Stimulated activated CD8-positive, alpha-beta memory T cell treated with anti-CD3 and anti-CD28 coated beads, Interleukin-15, amount 100 ng/mL, for 24 hours (primary cell): ENCODE measurements at regions not wholly inside any gene's neighbourhood (a gene's known extent, or its start where the extent isn't known, plus 50 kb on each side); places are given as distances from the start of the nearest gene placed in this dataset.

Experiments
- DNase-seq: peaks from one replicate; pipeline ENCODE4 v3.0.0-alpha.2; 2020; ENCODE audit warnings: low read depth

GRCh38 chr2:158006961-158007719, 94.5 kb upstream of the UPP2 start:
- DNase-seq, result no peak

GRCh38 chr2:158004126-158004764, 97.4 kb upstream of the UPP2 start:
- DNase-seq, result no peak

- no peak for DNase-seq
Observed at GRCh38 chr2:158002079-158002478, 99.6 kb upstream of the UPP2 start.

GRCh38 chr2:157996799-157997198, 104.9 kb upstream of the UPP2 start:
- DNase-seq, result no peak

GRCh38 chr2:157995117-157995516, 106.6 kb upstream of the UPP2 start:
- no peak for DNase-seq

- no peak for DNase-seq
Observed at GRCh38 chr2:157991932-157992331, 109.7 kb upstream of the UPP2 start.

- no peak for DNase-seq
Observed at GRCh38 chr2:157990173-157990572, 111.5 kb upstream of the UPP2 start.

- no peak for DNase-seq
Observed at GRCh38 chr2:157989227-157989626, 112.4 kb upstream of the UPP2 start.

- no peak for DNase-seq
Observed at GRCh38 chr2:157986761-157987160, 110.6 kb upstream of the ACVR1 start.

GRCh38 chr2:157984866-157985265, 108.7 kb upstream of the ACVR1 start:
- no peak for DNase-seq

- no peak for DNase-seq
Observed at GRCh38 chr2:157980020-157980419, 103.9 kb upstream of the ACVR1 start.

- DNase-seq, result no peak
Observed at GRCh38 chr2:157971702-157972101, 95.6 kb upstream of the ACVR1 start.

- no peak for DNase-seq
Observed at GRCh38 chr2:157967856-157968255, 91.7 kb upstream of the ACVR1 start.

GRCh38 chr2:157959249-157959648, 83.1 kb upstream of the ACVR1 start:
- no peak for DNase-seq

GRCh38 chr2:157957596-157957995, 81.5 kb upstream of the ACVR1 start:
- DNase-seq, result no peak

GRCh38 chr2:157952558-157952957, 76.4 kb upstream of the ACVR1 start:
- DNase-seq, result no peak

GRCh38 chr2:157948856-157949255, 72.7 kb upstream of the ACVR1 start:
- no peak for DNase-seq

GRCh38 chr2:157946919-157947557, 70.9 kb upstream of the ACVR1 start:
- DNase-seq, result no peak

- DNase-seq, result no peak
Observed at GRCh38 chr2:157940024-157940423, 63.9 kb upstream of the ACVR1 start.

- no peak for DNase-seq
Observed at GRCh38 chr2:157938556-157938955, 62.4 kb upstream of the ACVR1 start.

- no peak for DNase-seq
Observed at GRCh38 chr2:157936406-157936805, 60.3 kb upstream of the ACVR1 start.

GRCh38 chr2:157935378-157935906, 59.3 kb upstream of the ACVR1 start:
- no peak for DNase-seq
